ENCODE measurements at regions not wholly inside any gene's neighbourhood (a gene's known extent, or its start where the extent isn't known, plus 50 kb on each side); places are given as distances from the start of the nearest gene placed in this dataset.

DNA sequence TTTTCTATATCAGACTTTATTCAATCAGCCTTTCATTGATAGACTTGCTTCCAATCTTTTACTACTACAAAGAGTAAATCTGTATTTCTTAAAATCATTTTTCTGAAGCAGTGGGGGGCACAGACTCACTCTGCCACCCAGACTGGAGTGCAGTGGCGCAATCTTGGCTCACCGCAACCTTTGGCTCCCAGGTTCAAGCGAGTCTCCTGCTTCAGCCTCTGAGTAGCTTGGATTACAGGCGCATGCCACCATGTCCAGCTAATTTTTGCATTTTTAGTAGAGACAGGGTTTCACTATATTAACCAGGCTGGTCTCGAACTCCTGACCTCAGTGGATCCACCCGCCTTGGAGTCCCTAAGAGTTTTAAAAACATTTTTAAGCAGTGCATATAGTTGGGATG, 270.6 kb upstream of the REG3G start:
- no peak for TF ChIP-seq POLR2AphosphoS5 (IDR thresholded peaks at IDR 0.05)
- TF ChIP-seq, protein P1, sequence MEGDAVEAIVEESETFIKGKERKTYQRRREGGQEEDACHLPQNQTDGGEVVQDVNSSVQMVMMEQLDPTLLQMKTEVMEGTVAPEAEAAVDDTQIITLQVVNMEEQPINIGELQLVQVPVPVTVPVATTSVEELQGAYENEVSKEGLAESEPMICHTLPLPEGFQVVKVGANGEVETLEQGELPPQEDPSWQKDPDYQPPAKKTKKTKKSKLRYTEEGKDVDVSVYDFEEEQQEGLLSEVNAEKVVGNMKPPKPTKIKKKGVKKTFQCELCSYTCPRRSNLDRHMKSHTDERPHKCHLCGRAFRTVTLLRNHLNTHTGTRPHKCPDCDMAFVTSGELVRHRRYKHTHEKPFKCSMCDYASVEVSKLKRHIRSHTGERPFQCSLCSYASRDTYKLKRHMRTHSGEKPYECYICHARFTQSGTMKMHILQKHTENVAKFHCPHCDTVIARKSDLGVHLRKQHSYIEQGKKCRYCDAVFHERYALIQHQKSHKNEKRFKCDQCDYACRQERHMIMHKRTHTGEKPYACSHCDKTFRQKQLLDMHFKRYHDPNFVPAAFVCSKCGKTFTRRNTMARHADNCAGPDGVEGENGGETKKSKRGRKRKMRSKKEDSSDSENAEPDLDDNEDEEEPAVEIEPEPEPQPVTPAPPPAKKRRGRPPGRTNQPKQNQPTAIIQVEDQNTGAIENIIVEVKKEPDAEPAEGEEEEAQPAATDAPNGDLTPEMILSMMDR (IDR thresholded peaks at IDR 0.05): no peak
